ENCODE measurements at regions not wholly inside any gene's neighbourhood (a gene's known extent, or its start where the extent isn't known, plus 50 kb on each side); places are given as distances from the start of the nearest gene placed in this dataset.

GRCh38 chr6:93124006-93124632 is 295.2 kb downstream of the EPHA7 start:
- Histone ChIP-seq H3K4me3 (ENCODE audit: low read depth, low read length) (no peak overlapping the region), H3K36me3 (ENCODE audit: control insufficient read depth, insufficient read depth, low read length) (no peaks in the 10 kb centered on the region), H3K4me1 (ENCODE audit: control insufficient read depth, insufficient read depth, low read length) (peaks cover 54% of the 10 kb centered on the region), H3K27me3 (ENCODE audit: control insufficient read depth, insufficient read depth, low read length) (no peaks in the 10 kb centered on the region), H3K9ac (ENCODE audit: low read depth, low read length) (peak overlapping the region; percentile 7; the same call in 1 of the 2 replicates), H3K9me3 (ENCODE audit: control insufficient read depth, insufficient read depth, low read length) (no peaks in the 10 kb centered on the region), H3K27ac (ENCODE audit: low read depth, low read length) (peak overlapping the region; percentile 56)

DNA sequence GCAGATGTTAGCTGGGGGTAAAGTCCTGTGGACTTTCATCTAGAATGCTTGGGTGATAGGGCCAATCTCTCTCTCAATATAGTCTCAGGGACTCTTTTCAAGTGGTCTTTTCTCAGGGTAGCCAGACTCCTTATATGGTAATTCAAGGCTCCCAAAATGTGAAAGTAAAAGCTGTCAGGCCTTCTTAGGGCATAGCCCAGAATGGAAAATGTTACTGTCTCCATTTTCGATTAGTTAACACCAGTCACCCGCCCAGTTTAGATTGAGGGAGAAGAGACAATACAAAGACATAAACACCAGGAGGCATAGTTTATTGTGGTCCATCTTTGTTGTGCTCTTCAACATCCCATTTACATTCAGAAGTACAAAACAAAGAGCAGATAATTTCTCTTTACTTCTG is 295.8 kb downstream of the EPHA7 start:
- Histone ChIP-seq H3K9me3 (ENCODE audit: control insufficient read depth, insufficient read depth, low read length) (no peaks in the 10 kb centered on the region), H3K4me1 (ENCODE audit: control insufficient read depth, insufficient read depth, low read length) (peaks cover 54% of the 10 kb centered on the region), H3K27ac (ENCODE audit: low read depth, low read length) (peak overlapping the region; percentile 1), H3K36me3 (ENCODE audit: control insufficient read depth, insufficient read depth, low read length) (no peaks in the 10 kb centered on the region), H3K27me3 (ENCODE audit: control insufficient read depth, insufficient read depth, low read length) (no peaks in the 10 kb centered on the region), H3K4me3 (ENCODE audit: low read depth, low read length) (no peak overlapping the region), H3K9ac (ENCODE audit: low read depth, low read length) (no peak overlapping the region; the same call in 1 of the 2 replicates)

GRCh38 chr6:93120154-93120742 is 299.1 kb downstream of the EPHA7 start:
- H3K27ac ChIP-seq (ENCODE audit: low read depth, low read length), result no peak overlapping the region
- H3K27me3 ChIP-seq (ENCODE audit: control insufficient read depth, insufficient read depth, low read length), result no peaks in the 10 kb centered on the region
- no peak overlapping the region for H3K9ac ChIP-seq (ENCODE audit: low read depth, low read length)
- no peaks in the 10 kb centered on the region for H3K9me3 ChIP-seq (ENCODE audit: control insufficient read depth, insufficient read depth, low read length)
- peaks cover 71% of the 10 kb centered on the region for H3K4me1 ChIP-seq (ENCODE audit: control insufficient read depth, insufficient read depth, low read length)
- H3K4me3 ChIP-seq (ENCODE audit: low read depth, low read length), result no peak overlapping the region
- no peaks in the 10 kb centered on the region for H3K36me3 ChIP-seq (ENCODE audit: control insufficient read depth, insufficient read depth, low read length)

GRCh38 chr6:93105907-93106306 is 313.5 kb downstream of the EPHA7 start:
- H3K27me3 ChIP-seq (ENCODE audit: control insufficient read depth, insufficient read depth, low read length), result no peaks in the 10 kb centered on the region
- peaks cover 7% of the 10 kb centered on the region; the same call in 1 of the 2 replicates for H3K9me3 ChIP-seq (ENCODE audit: control insufficient read depth, insufficient read depth, low read length)
- no peak overlapping the region for H3K4me3 ChIP-seq (ENCODE audit: low read depth, low read length)
- no peaks in the 10 kb centered on the region for H3K36me3 ChIP-seq (ENCODE audit: control insufficient read depth, insufficient read depth, low read length)
- H3K4me1 ChIP-seq (ENCODE audit: control insufficient read depth, insufficient read depth, low read length), result peaks cover 16% of the 10 kb centered on the region
- no peak overlapping the region for H3K9ac ChIP-seq (ENCODE audit: low read depth, low read length)
- no peak overlapping the region for H3K27ac ChIP-seq (ENCODE audit: low read depth, low read length)

DNA sequence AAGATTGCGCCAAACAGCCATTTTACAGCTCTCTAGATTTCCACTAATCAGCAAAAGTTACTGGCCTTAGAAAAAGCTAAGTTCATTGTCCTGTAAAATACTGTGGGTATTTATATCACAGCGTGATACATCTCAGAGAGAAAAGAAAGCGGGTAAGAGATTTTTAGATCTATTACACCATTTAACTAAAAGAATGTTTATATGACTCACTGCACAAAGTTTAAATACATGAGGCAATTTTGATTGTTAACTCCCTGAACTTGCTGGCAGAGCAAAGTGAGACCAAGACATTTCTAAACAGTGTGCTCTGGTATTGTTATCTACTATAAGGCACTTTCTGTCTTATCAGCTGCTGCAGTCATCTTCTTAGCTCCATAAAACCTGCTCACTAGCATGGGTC is 314.3 kb downstream of the EPHA7 start:
- H3K9me3 ChIP-seq (ENCODE audit: control insufficient read depth, insufficient read depth, low read length), result peaks cover 10% of the 10 kb centered on the region
- H3K4me3 ChIP-seq (ENCODE audit: low read depth, low read length), result no peak overlapping the region
- no peaks in the 10 kb centered on the region for H3K36me3 ChIP-seq (ENCODE audit: control insufficient read depth, insufficient read depth, low read length)
- no peak overlapping the region for H3K27ac ChIP-seq (ENCODE audit: low read depth, low read length)
- peaks cover 16% of the 10 kb centered on the region for H3K4me1 ChIP-seq (ENCODE audit: control insufficient read depth, insufficient read depth, low read length)
- no peak overlapping the region for H3K9ac ChIP-seq (ENCODE audit: low read depth, low read length)
- H3K27me3 ChIP-seq (ENCODE audit: control insufficient read depth, insufficient read depth, low read length), result no peaks in the 10 kb centered on the region

DNA sequence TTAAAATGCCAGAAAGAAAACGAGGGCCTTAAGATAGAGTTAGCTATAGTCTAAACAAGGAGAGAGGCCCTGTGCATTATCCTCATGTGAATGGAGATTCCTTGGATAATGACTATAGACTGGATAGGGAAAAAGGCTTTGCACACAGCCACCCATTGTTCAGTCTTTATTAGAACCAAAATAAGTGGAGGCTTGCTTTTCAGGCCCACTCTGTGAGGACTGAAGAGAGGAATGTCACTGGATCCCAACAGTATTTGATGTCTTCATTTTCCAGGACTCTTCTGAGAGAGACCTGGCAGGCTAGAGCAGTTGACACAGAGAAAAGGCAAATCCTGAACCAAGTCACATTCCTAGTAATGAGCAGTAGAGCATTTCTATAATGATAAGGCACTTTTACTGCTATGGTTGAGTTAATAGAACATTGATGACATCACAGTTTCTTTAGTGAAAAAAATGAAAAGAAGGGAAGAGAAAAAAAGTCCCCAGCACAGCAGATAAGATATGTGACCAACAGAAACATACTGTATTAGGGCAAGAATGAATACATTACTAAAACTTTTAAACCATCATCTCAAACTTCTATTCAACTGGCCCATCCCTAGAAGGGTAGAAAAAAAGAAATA is 315.1 kb downstream of the EPHA7 start:
- Histone ChIP-seq H3K27me3 (ENCODE audit: control insufficient read depth, insufficient read depth, low read length) (no peaks in the 10 kb centered on the region), H3K4me1 (ENCODE audit: control insufficient read depth, insufficient read depth, low read length) (peaks cover 16% of the 10 kb centered on the region), H3K36me3 (ENCODE audit: control insufficient read depth, insufficient read depth, low read length) (no peaks in the 10 kb centered on the region), H3K27ac (ENCODE audit: low read depth, low read length) (no peak overlapping the region), H3K9me3 (ENCODE audit: control insufficient read depth, insufficient read depth, low read length) (peaks cover 10% of the 10 kb centered on the region), H3K9ac (ENCODE audit: low read depth, low read length) (no peak overlapping the region), H3K4me3 (ENCODE audit: low read depth, low read length) (no peak overlapping the region)

- H3K36me3 ChIP-seq (ENCODE audit: control insufficient read depth, insufficient read depth, low read length), result no peaks in the 10 kb centered on the region
- no peak overlapping the region for H3K9ac ChIP-seq (ENCODE audit: low read depth, low read length)
- H3K27me3 ChIP-seq (ENCODE audit: control insufficient read depth, insufficient read depth, low read length), result no peaks in the 10 kb centered on the region
- peaks cover 44% of the 10 kb centered on the region for H3K4me1 ChIP-seq (ENCODE audit: control insufficient read depth, insufficient read depth, low read length)
- no peak overlapping the region for H3K4me3 ChIP-seq (ENCODE audit: low read depth, low read length)
- H3K9me3 ChIP-seq (ENCODE audit: control insufficient read depth, insufficient read depth, low read length), result no peaks in the 10 kb centered on the region
- H3K27ac ChIP-seq (ENCODE audit: low read depth, low read length), result no peak overlapping the region
Observed at GRCh38 chr6:93088621-93089501, 330.5 kb downstream of the EPHA7 start.

DNA sequence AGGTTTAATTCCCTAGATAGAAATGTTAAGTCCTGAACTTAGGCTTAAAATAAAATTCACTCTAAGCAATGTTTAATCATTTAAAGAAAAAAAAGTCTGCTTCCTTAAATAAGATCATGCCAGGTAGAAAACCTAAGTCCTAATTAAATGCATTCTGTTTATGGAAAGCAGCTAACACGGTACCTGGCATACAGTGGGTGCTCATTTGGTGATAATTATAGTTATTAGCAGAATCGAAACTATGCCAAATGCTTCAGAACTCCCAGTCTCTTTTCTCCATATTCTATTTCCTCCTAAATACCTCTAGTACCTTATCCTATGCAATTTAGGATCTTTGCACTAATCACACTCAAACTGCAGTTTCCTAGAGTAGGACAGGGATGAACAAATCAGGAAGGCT is 331.8 kb downstream of the EPHA7 start:
- no peaks in the 10 kb centered on the region for H3K36me3 ChIP-seq (ENCODE audit: control insufficient read depth, insufficient read depth, low read length)
- no peaks in the 10 kb centered on the region for H3K27me3 ChIP-seq (ENCODE audit: control insufficient read depth, insufficient read depth, low read length)
- H3K27ac ChIP-seq (ENCODE audit: low read depth, low read length), result no peak overlapping the region
- H3K9me3 ChIP-seq (ENCODE audit: control insufficient read depth, insufficient read depth, low read length), result no peaks in the 10 kb centered on the region
- H3K4me1 ChIP-seq (ENCODE audit: control insufficient read depth, insufficient read depth, low read length), result peaks cover 57% of the 10 kb centered on the region
- H3K4me3 ChIP-seq (ENCODE audit: low read depth, low read length), result no peak overlapping the region
- H3K9ac ChIP-seq (ENCODE audit: low read depth, low read length), result no peak overlapping the region

GRCh38 chr6:93086351-93086750 is 333.0 kb downstream of the EPHA7 start:
- H3K4me1 ChIP-seq (ENCODE audit: control insufficient read depth, insufficient read depth, low read length), result peaks cover 59% of the 10 kb centered on the region

DNA sequence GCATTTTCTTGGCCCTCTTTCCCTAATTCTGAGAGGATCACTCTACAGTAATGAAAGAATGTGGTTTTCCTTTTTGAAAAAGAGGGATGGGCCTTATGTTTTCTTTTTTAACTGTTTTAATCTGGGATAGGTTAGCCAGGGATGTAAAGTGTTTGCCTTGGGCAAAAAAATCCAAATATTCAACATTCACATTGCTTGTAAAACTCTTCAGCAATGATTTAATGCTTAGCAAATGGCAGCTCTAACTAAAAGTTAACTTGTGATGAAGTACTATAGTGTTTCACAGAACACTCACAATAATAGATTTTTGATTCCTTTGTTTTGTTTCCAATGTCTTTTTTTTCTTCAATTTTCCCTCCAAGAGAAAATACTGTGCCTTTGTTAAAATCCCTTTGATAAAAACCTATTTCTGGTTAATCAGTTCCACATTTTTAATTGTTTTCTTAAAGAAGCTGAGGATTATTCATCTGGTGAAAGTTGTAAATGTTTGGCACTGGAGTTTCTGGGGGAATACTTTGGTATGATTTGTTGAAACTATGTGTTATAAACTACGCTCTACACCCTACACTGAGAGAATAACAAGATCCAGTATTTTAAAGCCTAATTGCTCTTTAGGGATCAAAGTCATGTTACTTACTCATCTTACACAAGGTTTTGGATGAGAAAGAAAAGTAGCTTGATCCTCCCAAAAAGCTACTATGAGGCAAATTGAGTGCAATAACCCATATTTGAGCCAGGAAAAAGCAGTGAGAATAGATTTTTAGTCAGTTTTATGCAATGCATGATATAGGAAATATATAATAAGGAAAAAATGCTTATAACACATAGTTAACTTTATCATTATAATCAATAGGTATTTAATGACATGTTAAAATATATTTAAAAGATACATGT is 335.8 kb downstream of the EPHA7 start:
- Histone ChIP-seq H3K27ac (ENCODE audit: low read depth, low read length) (no peak overlapping the region), H3K27me3 (ENCODE audit: control insufficient read depth, insufficient read depth, low read length) (no peaks in the 10 kb centered on the region), H3K9me3 (ENCODE audit: control insufficient read depth, insufficient read depth, low read length) (no peaks in the 10 kb centered on the region), H3K36me3 (ENCODE audit: control insufficient read depth, insufficient read depth, low read length) (no peaks in the 10 kb centered on the region), H3K9ac (ENCODE audit: low read depth, low read length) (no peak overlapping the region), H3K4me3 (ENCODE audit: low read depth, low read length) (no peak overlapping the region), H3K4me1 (ENCODE audit: control insufficient read depth, insufficient read depth, low read length) (peaks cover 65% of the 10 kb centered on the region)

More at GRCh38 chr6:93086351-93086750, 333.0 kb downstream of the EPHA7 start:
- Histone ChIP-seq H3K9me3 (ENCODE audit: control insufficient read depth, insufficient read depth, low read length) (no peaks in the 10 kb centered on the region), H3K27ac (ENCODE audit: low read depth, low read length) (peak overlapping the region; percentile 64), H3K9ac (ENCODE audit: low read depth, low read length) (0 out of 2 replicates have a peak overlapping the region, but pooled peaks have one; percentile 9), H3K4me3 (ENCODE audit: low read depth, low read length) (peak overlapping the region; percentile 32; the same call in 1 of the 2 replicates), H3K27me3 (ENCODE audit: control insufficient read depth, insufficient read depth, low read length) (no peaks in the 10 kb centered on the region), H3K36me3 (ENCODE audit: control insufficient read depth, insufficient read depth, low read length) (no peaks in the 10 kb centered on the region)

Measured in HUES48 (cell line).